GM20431 (cell line): ENCODE measurements at regions not wholly inside any gene's neighbourhood (a gene's known extent, or its start where the extent isn't known, plus 50 kb on each side); places are given as distances from the start of the nearest gene placed in this dataset.

Experiments
- in situ Hi-C: fragments of 300-500 bp; cut with MseI, MboI; formaldehyde crosslinking; loops from one replicate; pipeline ENCODE4 v1.15.0; 2020; ENCODE audit warnings: low sequenced_read_pairs; ENCODE audit not compliant: unreplicated experiment

GRCh38 chr13:106186366-106187030 is 349.0 kb downstream of the EFNB2 start:
- in situ Hi-C loops, result no loop called here

GRCh38 chr13:106184790-106185189 is 350.7 kb downstream of the EFNB2 start:
- in situ Hi-C loops, result no loop called here

GRCh38 chr13:106183410-106184065 is 351.9 kb downstream of the EFNB2 start:
- in situ Hi-C loops, result no loop called here

GRCh38 chr13:106182404-106182803 is 353.1 kb downstream of the EFNB2 start:
- in situ Hi-C loops, result no loop called here

GRCh38 chr13:106178816-106179215 is 356.6 kb downstream of the EFNB2 start:
- in situ Hi-C loops, result no loop called here

GRCh38 chr13:106177146-106177545 is 358.3 kb downstream of the EFNB2 start:
- in situ Hi-C loops, result no loop called here

GRCh38 chr13:106176117-106176516 is 359.3 kb downstream of the EFNB2 start:
- in situ Hi-C loops, result no loop called here

- in situ Hi-C loops, result no loop called here
Observed at GRCh38 chr13:106173891-106174610, 361.4 kb downstream of the EFNB2 start.

GRCh38 chr13:106173346-106173745 is 362.1 kb downstream of the EFNB2 start:
- in situ Hi-C loops, result no loop called here

DNA sequence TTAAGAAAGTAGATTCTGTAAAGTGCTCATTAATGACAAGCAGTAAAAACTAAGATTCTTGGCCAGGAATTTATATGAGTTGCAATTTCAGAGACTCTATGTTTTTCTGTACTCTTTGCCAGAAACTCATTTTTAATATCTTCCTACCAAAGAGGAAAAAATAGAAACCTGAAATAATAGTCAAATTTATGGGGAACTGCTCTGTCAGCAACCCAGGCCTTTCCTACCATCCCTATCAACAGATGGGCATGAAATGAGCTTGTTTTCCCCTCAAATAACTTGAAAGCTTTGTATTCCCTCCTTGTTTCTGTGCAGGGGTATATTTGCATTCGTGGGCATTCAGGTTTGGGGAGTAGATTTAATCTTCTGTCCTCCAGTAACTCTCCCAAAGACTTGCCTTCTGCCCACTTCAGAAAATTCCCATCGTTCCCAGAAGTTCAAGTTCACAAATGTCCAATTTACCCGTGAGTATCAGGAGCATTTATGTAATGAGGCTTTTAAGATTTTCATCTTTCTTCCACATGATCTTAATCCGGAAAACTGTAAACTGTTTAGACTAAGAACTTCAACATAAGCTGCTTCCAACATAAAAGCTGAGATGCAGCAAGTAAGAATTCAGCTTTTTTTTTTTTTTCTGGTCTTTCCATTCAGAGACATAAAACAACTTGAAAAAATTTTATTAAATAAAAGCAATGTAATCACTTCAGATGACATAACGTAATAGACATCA is 363.1 kb downstream of the EFNB2 start:
- in situ Hi-C loops, result no loop called here

DNA sequence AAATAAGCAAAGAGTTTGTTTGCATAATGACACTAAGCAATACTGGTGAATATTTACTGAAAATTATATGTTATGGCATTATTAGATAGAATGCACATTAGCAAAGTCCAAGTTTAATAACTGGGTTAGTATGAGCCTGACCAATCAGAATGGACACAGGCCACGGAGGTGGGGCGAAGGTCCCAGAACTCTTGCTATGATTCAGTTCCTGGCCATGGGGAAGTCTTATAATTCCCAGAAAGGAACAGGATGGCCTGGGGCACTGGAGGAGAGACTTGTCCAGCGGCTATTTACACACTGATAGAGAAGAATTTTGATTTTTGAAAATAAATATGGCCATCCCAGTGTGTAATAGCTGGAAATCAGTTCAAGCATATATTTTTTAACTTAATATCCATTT is 372.0 kb downstream of the EFNB2 start:
- in situ Hi-C loops, result no loop called here

DNA sequence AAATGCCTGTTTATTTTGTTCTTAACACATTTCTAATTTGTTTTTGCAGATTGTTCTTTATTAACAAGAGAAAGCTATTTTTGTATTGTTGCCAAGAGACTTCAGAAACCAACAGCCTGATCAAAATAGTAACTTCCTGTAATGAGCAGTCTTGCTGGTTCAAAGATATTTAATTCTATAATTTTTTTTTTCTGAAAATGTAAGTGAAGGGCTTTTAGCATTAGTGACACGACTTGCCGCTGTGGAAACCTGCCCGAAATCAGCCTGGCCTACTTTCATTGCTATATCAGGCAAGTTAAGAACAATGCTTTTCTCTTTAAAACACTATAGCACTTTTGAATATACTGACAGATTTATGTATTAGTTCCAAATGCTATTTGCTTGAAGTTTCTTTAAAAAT is 374.3 kb downstream of the EFNB2 start:
- in situ Hi-C loops, result no loop called here

GRCh38 chr13:106159295-106160195 is 375.9 kb downstream of the EFNB2 start:
- in situ Hi-C loops, result no loop called here

DNA sequence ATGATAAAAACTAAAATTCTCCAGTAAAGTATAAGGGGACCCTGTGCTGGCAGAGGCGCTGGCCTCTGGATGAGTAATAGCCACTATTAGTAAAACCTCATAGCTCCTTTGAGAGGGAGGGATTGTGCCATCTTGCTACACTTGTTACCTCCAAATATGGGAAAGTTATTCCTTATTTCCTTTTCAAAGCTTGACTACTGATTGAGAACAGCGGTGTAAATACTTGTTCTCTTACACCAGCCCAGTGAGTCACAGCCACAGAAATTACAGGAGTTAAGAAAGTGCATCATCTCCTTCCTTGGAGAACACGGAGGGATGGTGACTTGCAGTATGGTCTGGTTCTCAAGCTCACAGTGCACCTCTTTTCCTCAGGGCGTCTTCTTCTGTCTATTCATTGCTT is 379.0 kb downstream of the EFNB2 start:
- in situ Hi-C loops, result no loop called here

DNA sequence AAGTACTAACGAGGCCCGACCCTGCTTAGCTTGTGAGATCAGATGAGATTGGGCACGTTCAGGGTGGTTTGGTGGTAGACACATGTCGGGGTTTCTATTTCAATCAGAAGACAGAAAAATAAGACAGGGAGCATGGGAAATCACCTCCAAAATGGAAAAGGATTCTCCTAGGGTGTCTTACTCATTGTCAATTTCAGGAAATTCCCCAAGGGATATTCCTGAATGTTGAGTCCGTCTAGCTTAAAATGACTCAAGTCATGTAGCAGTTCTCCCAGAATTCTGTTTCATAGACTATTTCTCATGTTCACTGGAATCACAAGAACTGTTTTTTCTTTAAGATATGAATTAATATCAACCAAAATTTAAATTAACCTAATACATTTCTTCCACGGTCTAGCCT is 380.1 kb downstream of the EFNB2 start:
- in situ Hi-C loops, result no loop called here

DNA sequence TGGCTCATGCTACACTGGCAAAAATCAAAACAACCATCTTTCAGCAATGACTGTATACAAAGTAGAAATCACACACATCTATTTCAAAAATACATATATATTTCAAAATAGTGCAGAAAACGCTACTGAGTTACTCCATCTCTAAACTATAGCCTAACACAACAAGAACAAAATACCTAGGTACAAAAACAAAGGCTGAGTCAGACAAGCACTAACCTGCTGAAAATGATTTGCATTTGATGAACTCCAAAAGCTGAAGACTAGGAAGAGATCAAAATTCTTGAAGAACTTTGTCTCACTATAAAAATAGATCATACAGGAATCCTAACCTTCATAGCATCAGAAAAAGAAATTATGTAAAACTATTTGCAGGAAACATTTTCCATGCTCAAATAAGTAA is 381.6 kb downstream of the EFNB2 start:
- in situ Hi-C loops, result no loop called here

DNA sequence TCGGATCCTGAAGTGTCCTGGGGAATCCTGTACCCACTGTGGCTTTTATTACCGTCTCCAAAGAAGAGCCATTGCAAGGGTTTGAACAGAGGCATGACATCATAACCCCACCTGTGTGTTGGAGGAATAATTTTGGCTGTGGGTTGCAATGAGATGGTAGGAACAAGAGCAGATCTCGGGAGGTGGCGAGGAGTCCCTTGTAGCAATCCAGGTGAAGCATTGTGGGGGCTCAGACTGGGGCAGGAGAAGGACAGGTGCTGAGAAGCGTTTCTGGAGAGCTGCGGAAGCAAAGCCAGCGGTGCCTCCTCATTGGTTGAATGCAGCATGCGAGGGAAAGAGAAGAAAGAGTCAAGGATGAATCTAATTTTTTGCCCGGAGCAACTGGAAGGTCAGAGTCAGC is 382.4 kb downstream of the EFNB2 start:
- in situ Hi-C loops, result no loop called here

DNA sequence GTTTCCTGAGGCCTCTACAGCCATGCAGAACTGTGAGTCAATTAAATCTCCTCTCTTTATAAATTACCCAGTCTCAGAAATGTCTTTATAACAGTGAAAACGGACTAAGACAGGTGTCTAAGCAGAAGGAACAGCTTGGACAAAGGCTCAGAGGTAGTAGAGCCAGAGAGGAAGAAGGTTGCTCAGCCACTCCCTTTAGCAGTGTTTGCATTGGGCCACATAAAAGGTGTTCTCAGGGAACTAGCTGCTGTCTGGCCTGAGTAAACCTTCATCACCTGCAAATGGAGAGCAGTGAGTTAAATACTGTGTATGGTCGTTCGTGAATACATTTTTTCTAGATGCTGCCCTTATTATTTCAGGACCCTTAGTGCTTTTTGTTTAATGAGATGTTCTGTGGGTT is 383.4 kb downstream of the EFNB2 start:
- in situ Hi-C loops, result no loop called here

DNA sequence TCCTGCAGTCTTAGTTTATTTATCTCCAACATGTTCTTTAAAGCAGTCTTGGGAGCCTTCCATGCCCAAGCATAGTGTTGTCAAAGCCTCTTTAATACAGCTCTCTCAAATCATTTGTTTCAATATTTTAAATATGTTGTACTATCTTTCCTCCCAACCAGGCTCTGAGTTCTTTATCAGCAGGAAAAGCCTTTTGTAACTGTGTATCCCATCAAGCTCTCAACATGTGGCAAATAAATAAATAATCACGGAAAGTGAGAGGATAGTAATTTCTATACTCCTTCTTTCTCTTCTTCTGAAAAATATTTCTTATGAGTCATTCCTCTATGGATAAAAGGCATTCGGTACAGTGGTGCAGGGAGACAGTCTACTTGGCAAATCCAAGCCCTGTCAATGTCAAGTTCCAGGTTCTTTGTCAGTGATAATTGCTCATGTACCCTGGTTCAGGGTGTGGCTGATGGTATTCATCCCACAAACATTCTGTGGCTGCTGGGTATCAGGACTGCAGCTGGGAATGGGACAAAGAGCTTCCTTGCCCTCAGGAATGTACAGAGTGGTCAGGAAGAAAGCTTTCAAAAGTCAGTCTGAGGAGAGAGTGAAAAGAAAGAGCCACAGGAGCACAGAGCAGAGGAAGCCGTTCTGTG is 384.3 kb downstream of the EFNB2 start:
- in situ Hi-C loops, result no loop called here
